ENCODE measurements at regions not wholly inside any gene's neighbourhood (a gene's known extent, or its start where the extent isn't known, plus 50 kb on each side); places are given as distances from the start of the nearest gene placed in this dataset.

GRCh38 chr3:87836026-87836425 is 222.8 kb downstream of the CGGBP1 start:
- H3K4me2 ChIP-seq (ENCODE audit: low read length, poor library complexity, severe bottlenecking), result no peak overlapping the region
- H4K91ac ChIP-seq (ENCODE audit: low read length), result no peak overlapping the region
- DNase-seq, result no peak
- H3K9ac ChIP-seq (ENCODE audit: low read length), result no peak overlapping the region
- H3K27me3 ChIP-seq (ENCODE audit: control insufficient read depth in 1 of 2, insufficient read depth in 1 of 2, low read length in 2 of 2), result no peaks in the 10 kb centered on the region
- H2BK12ac ChIP-seq (ENCODE audit: low read length in 2 of 2), result no peak overlapping the region
- no peak overlapping the region for H3K23ac ChIP-seq (ENCODE audit: low read length in 2 of 2)
- H3K9me3 ChIP-seq (ENCODE audit: control insufficient read depth, low read length), result peaks cover 9% of the 10 kb centered on the region
- H3K18ac ChIP-seq (ENCODE audit: low read depth in 1 of 2, low read length in 2 of 2), result no peak overlapping the region
- H3K4ac ChIP-seq (ENCODE audit: low read depth in 1 of 2, low read length in 2 of 2), result no peak overlapping the region
- H3K4me3 ChIP-seq (ENCODE audit: insufficient read depth in 1 of 2, low read depth in 1 of 2, low read length in 2 of 2), result no peak overlapping the region
- no peaks in the 10 kb centered on the region for H3K79me1 ChIP-seq (replicated peaks; ENCODE audit: low read length, poor library complexity, severe bottlenecking)
- WGBS, result no CpG with 5 or more reads among the region's 1 CpG
- H2BK15ac ChIP-seq (ENCODE audit: low read depth, poor library complexity, severe bottlenecking), result no peak overlapping the region
- no peak overlapping the region for H2AFZ ChIP-seq (ENCODE audit: low read depth, low read length)
- H4K8ac ChIP-seq (ENCODE audit: low read length), result no peak overlapping the region
- H3K27ac ChIP-seq (ENCODE audit: low read length, poor library complexity, severe bottlenecking), result no peak overlapping the region
- no peak overlapping the region for H3K14ac ChIP-seq (ENCODE audit: low read length in 2 of 2)
- no peak overlapping the region for H2BK5ac ChIP-seq (ENCODE audit: low read depth, low read length, poor library complexity, severe bottlenecking)
- H3K36me3 ChIP-seq (ENCODE audit: control insufficient read depth in 1 of 2, insufficient read depth in 2 of 2, low read depth in 1 of 2, low read length in 2 of 2), result no peaks in the 10 kb centered on the region
- H2AK5ac ChIP-seq (ENCODE audit: low read length, severe bottlenecking), result no peak overlapping the region
- H3K4me1 ChIP-seq (ENCODE audit: control insufficient read depth, insufficient read depth, low read depth, low read length), result no peaks in the 10 kb centered on the region
- H2BK120ac ChIP-seq (ENCODE audit: low read depth, low read length), result no peak overlapping the region

- no peaks in the 10 kb centered on the region for H3K79me1 ChIP-seq (replicated peaks; ENCODE audit: low read length, poor library complexity, severe bottlenecking)
- no peaks in the 10 kb centered on the region for H3K4me1 ChIP-seq (ENCODE audit: control insufficient read depth, insufficient read depth, low read depth, low read length)
- H2BK15ac ChIP-seq (ENCODE audit: low read depth, poor library complexity, severe bottlenecking), result no peak overlapping the region
- no peaks in the 10 kb centered on the region for H3K27me3 ChIP-seq (ENCODE audit: control insufficient read depth in 1 of 2, insufficient read depth in 1 of 2, low read length in 2 of 2)
- no peak overlapping the region for H3K9ac ChIP-seq (ENCODE audit: low read length)
- H4K91ac ChIP-seq (ENCODE audit: low read length), result no peak overlapping the region
- H2BK120ac ChIP-seq (ENCODE audit: low read depth, low read length), result no peak overlapping the region
- H3K18ac ChIP-seq (ENCODE audit: low read depth in 1 of 2, low read length in 2 of 2), result no peak overlapping the region
- no peak overlapping the region for H3K4me2 ChIP-seq (ENCODE audit: low read length, poor library complexity, severe bottlenecking)
- H2BK12ac ChIP-seq (ENCODE audit: low read length in 2 of 2), result no peak overlapping the region
- H3K23ac ChIP-seq (ENCODE audit: low read length in 2 of 2), result no peak overlapping the region
- no peak overlapping the region for H2BK5ac ChIP-seq (ENCODE audit: low read depth, low read length, poor library complexity, severe bottlenecking)
- H2AK5ac ChIP-seq (ENCODE audit: low read length, severe bottlenecking), result no peak overlapping the region
- no peak overlapping the region for H3K27ac ChIP-seq (ENCODE audit: low read length, poor library complexity, severe bottlenecking)
- no peak overlapping the region for H3K4ac ChIP-seq (ENCODE audit: low read depth in 1 of 2, low read length in 2 of 2)
- no peaks in the 10 kb centered on the region for H3K36me3 ChIP-seq (ENCODE audit: control insufficient read depth in 1 of 2, insufficient read depth in 2 of 2, low read depth in 1 of 2, low read length in 2 of 2)
- DNase-seq, result no peak
- no peak overlapping the region for H3K14ac ChIP-seq (ENCODE audit: low read length in 2 of 2)
- H3K9me3 ChIP-seq (ENCODE audit: control insufficient read depth, low read length), result peaks cover 9% of the 10 kb centered on the region
- 82% methylated on average over 2 of the region's 4 CpGs for WGBS
- no peak overlapping the region for H3K4me3 ChIP-seq (ENCODE audit: insufficient read depth in 1 of 2, low read depth in 1 of 2, low read length in 2 of 2)
- no peak overlapping the region for H2AFZ ChIP-seq (ENCODE audit: low read depth, low read length)
- no peak overlapping the region for H4K8ac ChIP-seq (ENCODE audit: low read length)
These were observed 223.6 kb downstream of the CGGBP1 start for GRCh38 chr3:87835236-87835635.

- no peak overlapping the region for H3K14ac ChIP-seq (ENCODE audit: low read length in 2 of 2)
- H3K4me2 ChIP-seq (ENCODE audit: low read length, poor library complexity, severe bottlenecking), result no peak overlapping the region
- H2BK120ac ChIP-seq (ENCODE audit: low read depth, low read length), result no peak overlapping the region
- no peak overlapping the region for H2BK15ac ChIP-seq (ENCODE audit: low read depth, poor library complexity, severe bottlenecking)
- H3K4me1 ChIP-seq (ENCODE audit: control insufficient read depth, insufficient read depth, low read depth, low read length), result no peaks in the 10 kb centered on the region
- H3K9me3 ChIP-seq (ENCODE audit: control insufficient read depth, low read length), result peaks cover 5% of the 10 kb centered on the region
- H3K27me3 ChIP-seq (ENCODE audit: control insufficient read depth in 1 of 2, insufficient read depth in 1 of 2, low read length in 2 of 2), result no peaks in the 10 kb centered on the region
- no CpG with 5 or more reads among the region's 2 CpGs for WGBS
- H3K36me3 ChIP-seq (ENCODE audit: control insufficient read depth in 1 of 2, insufficient read depth in 2 of 2, low read depth in 1 of 2, low read length in 2 of 2), result no peaks in the 10 kb centered on the region
- H3K18ac ChIP-seq (ENCODE audit: low read depth in 1 of 2, low read length in 2 of 2), result no peak overlapping the region
- no peak overlapping the region for H2AK5ac ChIP-seq (ENCODE audit: low read length, severe bottlenecking)
- H3K79me1 ChIP-seq (replicated peaks; ENCODE audit: low read length, poor library complexity, severe bottlenecking), result no peaks in the 10 kb centered on the region
- H3K9ac ChIP-seq (ENCODE audit: low read length), result no peak overlapping the region
- H3K4ac ChIP-seq (ENCODE audit: low read depth in 1 of 2, low read length in 2 of 2), result no peak overlapping the region
- no peak for DNase-seq
- H4K8ac ChIP-seq (ENCODE audit: low read length), result no peak overlapping the region
- no peak overlapping the region for H3K23ac ChIP-seq (ENCODE audit: low read length in 2 of 2)
- H2BK12ac ChIP-seq (ENCODE audit: low read length in 2 of 2), result no peak overlapping the region
- H3K4me3 ChIP-seq (ENCODE audit: insufficient read depth in 1 of 2, low read depth in 1 of 2, low read length in 2 of 2), result no peak overlapping the region
- no peak overlapping the region for H4K91ac ChIP-seq (ENCODE audit: low read length)
- no peak overlapping the region for H3K27ac ChIP-seq (ENCODE audit: low read length, poor library complexity, severe bottlenecking)
- no peak overlapping the region for H2BK5ac ChIP-seq (ENCODE audit: low read depth, low read length, poor library complexity, severe bottlenecking)
- H2AFZ ChIP-seq (ENCODE audit: low read depth, low read length), result no peak overlapping the region
These were observed 224.5 kb downstream of the CGGBP1 start for GRCh38 chr3:87834327-87834726.

- Histone ChIP-seq H3K14ac (ENCODE audit: low read length in 2 of 2) (no peak overlapping the region), H3K23ac (ENCODE audit: low read length in 2 of 2) (no peak overlapping the region), H4K91ac (ENCODE audit: low read length) (no peak overlapping the region), H2BK15ac (ENCODE audit: low read depth, poor library complexity, severe bottlenecking) (no peak overlapping the region), H2BK5ac (ENCODE audit: low read depth, low read length, poor library complexity, severe bottlenecking) (no peak overlapping the region), H2AK5ac (ENCODE audit: low read length, severe bottlenecking) (no peak overlapping the region), H2BK120ac (ENCODE audit: low read depth, low read length) (no peak overlapping the region), H3K4me2 (ENCODE audit: low read length, poor library complexity, severe bottlenecking) (no peak overlapping the region), H3K4me3 (ENCODE audit: insufficient read depth in 1 of 2, low read depth in 1 of 2, low read length in 2 of 2) (no peak overlapping the region), H2AFZ (ENCODE audit: low read depth, low read length) (no peak overlapping the region), H3K4ac (ENCODE audit: low read depth in 1 of 2, low read length in 2 of 2) (no peak overlapping the region), H3K79me1 (replicated peaks; ENCODE audit: low read length, poor library complexity, severe bottlenecking) (no peaks in the 10 kb centered on the region), H3K27ac (ENCODE audit: low read length, poor library complexity, severe bottlenecking) (no peak overlapping the region), H2BK12ac (ENCODE audit: low read length in 2 of 2) (no peak overlapping the region), H3K18ac (ENCODE audit: low read depth in 1 of 2, low read length in 2 of 2) (no peak overlapping the region), H3K9me3 (ENCODE audit: control insufficient read depth, low read length) (no peaks in the 10 kb centered on the region), H3K4me1 (ENCODE audit: control insufficient read depth, insufficient read depth, low read depth, low read length) (no peaks in the 10 kb centered on the region), H3K36me3 (ENCODE audit: control insufficient read depth in 1 of 2, insufficient read depth in 2 of 2, low read depth in 1 of 2, low read length in 2 of 2) (no peaks in the 10 kb centered on the region), H4K8ac (ENCODE audit: low read length) (no peak overlapping the region), H3K27me3 (ENCODE audit: control insufficient read depth in 1 of 2, insufficient read depth in 1 of 2, low read length in 2 of 2) (no peaks in the 10 kb centered on the region), H3K9ac (ENCODE audit: low read length) (no peak overlapping the region)
- DNase-seq, result no peak
These were observed 225.8 kb downstream of the CGGBP1 start for GRCh38 chr3:87833039-87833377.
